HG03060 (cell line): ENCODE measurements at regions not wholly inside any gene's neighbourhood (a gene's known extent, or its start where the extent isn't known, plus 50 kb on each side); places are given as distances from the start of the nearest gene placed in this dataset.
"Not testable (repeated sequence)": the region's sequence is repeated elsewhere in the genome, so short reads cannot be mapped to it uniquely, and the experiment has no call there.

Source experiments
- ATAC-seq: cut with Tn5 transposase; IDR thresholded peaks from one replicate; pipeline ENCODE4 v1.9.1; 2021; ENCODE audit warnings: low read depth, moderate number of reproducible peaks; ENCODE audit not compliant: unreplicated experiment

DNA sequence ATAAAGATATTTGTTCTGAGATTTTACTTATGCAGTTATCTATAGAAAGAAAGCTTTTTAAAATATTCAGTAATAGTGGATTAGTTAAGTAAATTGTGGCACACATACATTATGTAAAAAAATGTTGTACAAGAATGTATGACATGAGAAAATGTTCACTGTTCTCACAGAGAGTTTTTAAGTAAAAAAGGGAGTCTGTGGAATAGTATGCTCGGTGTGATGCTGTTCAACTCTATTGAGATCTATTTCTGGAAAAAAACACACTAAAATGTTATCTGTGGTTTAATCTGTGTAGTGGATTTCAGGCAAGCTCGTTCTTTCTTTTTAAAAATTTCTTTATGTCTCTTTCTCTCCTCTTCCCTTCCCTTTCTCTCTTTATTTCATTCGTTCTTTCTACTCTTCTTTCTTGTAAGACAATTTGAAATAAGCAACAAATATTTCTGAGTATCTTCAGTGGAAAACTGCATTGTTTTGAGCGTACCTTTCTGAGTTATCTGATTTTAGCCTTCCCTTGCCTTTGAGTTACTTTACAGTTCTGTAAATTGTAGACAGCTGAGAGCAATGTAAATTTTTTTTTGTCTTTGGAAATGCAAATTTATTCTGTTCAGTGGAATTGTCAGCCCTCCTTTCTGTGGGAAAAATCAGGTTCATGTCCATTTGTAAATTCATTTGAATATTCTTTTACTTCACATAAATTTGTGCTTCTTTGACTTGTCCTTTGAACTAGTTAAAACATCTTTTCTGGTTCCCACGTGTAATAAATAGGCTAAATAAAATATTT, 229.0 kb upstream of the NOX3 start:
- ATAC-seq: no peak

DNA sequence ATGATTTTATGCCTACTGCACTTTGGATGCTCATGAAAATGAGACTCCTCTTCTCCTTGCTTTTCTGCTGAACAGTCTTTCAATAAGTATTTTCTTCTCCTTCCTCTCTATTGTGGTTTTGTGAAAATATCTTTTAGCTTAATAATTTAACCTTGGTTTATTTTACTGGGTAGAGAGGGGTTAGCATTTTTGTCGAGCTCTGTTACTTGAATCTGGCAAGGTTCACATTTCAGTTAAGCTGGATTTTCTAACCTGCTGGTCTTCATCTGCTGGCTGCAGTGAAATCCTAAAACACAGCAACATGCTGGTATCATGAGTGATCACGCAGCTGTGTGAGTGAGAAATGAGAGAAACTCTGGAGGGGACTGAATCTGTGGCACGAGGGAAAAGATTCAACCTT, 222.7 kb upstream of the NOX3 start:
- no peak for ATAC-seq

DNA sequence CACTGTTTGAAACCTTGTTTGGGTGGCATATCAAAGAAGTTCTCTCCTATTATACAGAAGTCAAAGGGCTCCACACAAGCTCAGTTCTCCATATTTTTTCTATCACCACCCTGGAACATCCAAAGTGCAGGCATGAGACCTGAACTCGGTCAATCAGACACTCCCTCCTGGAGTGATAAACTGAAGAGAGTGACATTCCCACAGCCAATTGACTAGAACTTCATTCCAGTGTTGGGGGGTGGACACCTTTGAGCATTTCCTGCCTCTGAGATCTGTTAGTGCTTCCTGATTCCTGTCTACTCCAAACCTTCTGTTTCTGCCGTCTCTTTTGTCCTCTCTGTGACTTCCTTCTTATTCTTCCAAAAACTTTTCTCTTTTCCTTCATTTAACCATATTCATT, 220.7 kb upstream of the NOX3 start:
- ATAC-seq: no peak

DNA sequence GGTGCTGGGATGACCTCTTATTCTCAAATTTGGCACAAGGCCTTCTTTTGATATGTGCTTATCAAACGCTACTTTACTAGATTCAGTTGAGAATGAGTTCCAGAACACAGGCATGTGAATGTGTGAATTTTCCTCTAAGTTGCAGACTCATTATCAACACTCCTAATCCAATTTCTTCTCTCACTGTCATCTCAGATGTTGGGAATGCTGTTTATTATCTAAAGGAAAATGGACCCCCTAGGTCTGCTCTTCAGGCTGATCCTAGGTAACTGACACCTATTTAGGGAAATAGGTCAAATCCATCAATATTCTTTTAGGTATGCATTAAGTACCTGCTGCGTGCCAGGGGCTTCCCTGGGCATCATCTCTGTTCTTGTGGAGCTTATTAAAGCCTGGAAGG, 215.0 kb upstream of the NOX3 start:
- ATAC-seq: no peak

DNA sequence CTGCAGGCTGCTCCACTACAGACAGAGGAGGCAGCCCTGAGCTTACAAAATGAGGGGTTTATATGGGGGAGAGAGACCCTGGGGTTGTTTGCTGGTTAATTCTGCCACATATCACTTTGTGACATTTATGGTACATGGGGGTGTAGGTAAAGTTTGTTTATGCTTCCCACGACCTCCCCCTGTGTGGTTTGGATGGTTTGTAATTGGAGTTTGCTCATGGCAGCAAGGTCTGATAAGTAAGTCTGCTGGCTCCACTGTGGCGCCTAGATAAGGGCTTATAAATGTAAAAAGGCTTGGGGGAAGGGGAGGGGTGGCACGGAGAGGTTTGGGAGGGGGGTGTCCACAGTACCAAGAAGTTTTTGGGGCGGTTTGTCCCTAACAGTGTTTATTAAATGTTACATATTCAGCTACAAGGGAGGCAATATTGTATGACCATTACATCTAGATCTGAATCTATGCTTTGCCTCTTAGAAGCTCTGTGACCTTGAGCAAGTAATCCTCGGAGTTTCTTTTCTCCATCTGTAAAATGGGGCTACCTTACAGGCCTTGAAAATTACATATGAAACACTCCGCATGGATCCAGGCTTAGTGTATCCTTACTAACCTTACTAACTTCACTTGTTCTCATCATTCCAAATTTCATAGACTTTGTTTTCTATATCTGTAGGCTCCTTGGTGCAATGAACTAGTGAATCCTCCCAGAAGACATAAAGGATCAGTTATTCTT, 204.8 kb upstream of the NOX3 start:
- no peak for ATAC-seq

DNA sequence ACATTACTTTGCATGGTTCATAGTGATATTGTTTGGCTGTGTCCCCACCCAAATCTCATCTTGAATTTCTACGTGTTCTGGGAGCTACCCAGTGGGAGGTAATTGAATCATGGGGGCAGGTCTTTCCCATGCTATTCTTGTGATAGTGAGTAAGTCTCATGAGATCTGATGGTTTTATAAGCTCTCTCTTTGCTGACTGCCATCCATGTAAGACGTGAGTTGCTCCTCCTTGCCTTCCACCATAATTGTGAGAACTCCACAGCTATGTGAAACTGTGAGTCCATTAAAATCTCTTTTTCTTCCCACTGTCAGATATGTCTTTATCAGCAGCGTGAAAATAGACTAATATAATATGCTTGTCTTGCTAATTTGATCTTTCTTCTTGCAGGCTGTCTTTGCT, 200.4 kb upstream of the NOX3 start:
- no peak for ATAC-seq

DNA sequence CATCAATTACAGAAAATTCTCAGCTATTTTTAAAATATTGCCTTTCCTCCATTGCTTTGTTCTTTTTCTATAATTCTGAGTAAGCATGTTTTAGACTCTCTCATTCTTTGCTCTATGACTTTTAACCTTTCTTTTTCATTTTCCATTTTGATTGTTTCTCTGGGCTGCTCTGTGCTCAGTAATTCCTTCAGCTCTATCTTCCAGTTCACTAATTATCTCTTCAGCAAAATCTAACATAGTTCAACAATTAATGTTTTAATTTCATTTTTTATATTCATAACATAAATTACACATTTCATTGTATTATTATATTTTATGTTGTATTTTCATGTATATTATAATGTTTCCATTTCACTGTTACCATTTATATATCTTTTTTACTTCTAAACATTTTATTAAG, 198.8 kb upstream of the NOX3 start:
- no peak for ATAC-seq

DNA sequence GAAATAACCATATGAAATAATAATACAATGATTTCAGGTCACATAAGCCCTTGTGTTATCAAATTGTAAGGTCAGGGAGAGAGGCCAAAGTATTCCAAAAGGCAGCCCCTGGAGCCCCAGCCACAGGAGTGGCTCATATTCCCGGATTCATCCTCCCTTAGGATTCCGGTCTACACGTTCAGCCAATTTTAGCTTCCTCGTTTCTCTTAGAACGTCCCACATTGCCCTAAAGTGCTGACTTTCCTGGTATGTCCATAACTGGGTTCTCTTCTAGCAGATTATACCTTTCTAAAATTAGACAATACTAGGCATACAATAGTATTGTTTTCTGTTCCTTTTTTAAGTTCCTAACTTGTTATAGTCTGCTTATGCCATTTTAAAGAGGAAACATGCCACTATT, 192.7 kb upstream of the NOX3 start:
- ATAC-seq: no peak

DNA sequence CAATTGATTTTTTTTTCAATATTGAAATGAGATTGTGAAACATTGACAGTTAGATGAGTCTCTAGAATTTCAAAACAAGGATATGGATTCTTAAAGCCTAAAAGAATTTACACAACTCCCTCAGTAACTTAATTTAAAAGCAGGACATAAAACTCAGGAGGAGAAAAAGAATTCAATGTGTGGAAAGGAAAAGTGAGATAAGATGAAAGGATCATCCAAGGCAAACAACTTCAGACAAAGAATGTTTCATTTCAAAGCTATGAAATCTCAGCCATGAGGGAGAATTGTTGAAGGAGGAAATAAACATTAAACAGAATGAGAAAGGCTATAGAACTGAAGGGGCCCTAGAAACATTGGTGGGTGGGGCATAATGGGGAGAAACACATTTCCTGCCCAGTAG, 191.7 kb upstream of the NOX3 start:
- no peak for ATAC-seq

DNA sequence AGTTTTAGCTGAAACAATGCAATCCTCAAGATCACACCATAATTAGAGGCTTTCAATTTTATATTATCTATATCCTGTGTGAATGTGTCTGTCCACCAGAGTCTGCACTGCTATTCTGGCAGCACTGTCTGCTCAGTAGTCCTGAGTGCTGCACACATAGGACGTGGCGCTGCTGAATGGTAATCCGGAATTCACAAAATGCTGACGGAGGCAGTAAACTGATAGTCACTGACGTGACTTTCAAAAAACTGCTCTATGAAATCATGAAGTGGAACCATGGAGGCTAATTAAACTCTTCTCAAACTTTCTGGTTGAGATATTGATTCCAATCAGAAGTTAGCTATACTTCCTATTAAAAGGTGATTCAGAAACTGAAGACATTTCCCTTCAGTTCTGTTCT, 190.8 kb upstream of the NOX3 start:
- no peak for ATAC-seq

DNA sequence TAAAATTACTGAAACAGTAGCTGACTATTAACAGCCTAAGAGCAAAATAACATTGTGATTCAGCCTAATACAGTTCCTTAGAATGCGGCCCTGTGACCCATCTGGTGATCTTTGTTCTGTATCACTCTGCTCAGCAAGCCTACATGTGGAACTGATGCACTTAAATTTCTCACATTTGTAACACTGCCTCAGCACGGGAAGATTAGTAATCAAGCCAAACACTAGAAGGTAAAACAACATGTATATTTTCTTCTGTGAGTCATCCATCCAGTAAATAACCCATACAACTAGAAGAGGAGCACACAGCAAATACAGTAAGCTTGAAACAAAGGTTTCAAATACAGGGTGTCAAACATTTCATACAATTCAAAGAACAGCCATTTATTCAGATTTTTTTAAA, 189.7 kb upstream of the NOX3 start:
- no peak for ATAC-seq

DNA sequence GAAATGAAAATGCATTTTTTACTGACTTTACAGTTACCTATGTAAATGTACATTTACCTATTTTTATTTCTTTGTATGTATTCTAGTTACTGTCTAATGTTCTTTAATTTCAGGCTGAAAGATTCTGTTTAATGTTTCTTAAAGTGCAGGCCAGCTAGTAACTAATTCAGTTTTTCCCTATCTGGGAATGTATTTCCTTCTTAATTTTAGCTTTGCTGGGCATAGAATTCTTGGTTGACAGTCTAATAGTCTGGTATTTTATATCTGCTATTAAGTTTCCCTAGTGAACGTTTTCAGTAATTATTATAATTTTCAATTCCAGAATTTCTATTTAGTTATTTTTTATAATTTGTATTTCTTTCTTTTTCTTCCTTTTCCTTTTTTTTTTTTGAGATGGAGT, 186.0 kb upstream of the NOX3 start:
- ATAC-seq: no peak

DNA sequence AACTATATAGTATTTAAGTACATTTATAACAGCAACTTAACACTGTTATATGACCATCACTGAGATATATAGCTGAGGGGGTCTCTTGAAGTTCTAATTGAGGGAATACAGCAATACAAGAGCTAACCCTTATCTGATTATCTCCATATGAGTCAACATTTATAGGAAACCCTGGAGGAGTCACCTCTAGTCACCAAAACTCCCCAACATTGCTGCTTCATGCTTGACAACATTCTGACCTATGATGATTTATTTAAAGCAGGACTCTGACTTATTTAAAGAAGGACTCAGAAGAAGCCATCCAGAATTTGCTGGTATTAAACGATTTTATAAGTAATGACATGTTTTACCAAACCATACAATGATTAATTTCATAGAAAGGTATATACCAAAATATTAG, 182.6 kb upstream of the NOX3 start:
- ATAC-seq: no peak

DNA sequence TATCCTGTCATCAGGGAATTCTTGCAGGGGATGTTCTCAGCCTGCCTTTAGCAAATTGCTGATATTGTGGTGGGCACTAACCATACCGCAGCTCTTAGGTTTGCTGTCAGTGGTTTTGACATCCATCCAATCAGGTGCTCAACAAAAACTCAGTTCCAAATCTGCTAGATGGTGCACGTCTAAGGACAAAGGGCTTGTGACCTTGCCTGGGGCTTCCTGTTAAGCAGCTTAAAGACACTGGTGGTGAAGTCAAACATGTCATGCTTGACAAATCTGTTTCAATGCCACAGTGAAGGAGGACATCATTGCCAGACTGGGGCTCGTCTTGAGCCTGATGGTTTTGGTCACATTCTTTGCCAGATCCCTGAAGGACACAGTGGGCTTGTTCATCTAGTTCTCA, 179.8 kb upstream of the NOX3 start:
- no peak for ATAC-seq

DNA sequence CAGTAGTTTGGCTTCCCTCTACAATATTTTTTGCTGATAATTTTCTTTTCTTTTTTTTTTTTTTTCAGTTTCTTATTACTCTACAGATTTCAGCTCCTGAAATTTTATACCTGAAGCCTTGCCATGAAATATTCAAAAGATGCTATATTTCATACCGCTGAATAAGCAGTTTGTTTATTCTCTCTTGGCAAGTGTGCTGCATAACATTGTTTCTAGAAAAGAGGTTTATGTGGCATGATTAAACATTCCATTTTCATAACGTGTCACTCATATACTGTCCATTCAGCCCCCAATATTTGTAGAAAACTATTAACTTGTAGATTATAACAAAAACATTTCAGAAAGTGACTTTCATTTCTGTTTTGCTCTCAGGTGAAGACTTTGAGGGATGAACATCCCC, 174.4 kb upstream of the NOX3 start:
- ATAC-seq: no peak

DNA sequence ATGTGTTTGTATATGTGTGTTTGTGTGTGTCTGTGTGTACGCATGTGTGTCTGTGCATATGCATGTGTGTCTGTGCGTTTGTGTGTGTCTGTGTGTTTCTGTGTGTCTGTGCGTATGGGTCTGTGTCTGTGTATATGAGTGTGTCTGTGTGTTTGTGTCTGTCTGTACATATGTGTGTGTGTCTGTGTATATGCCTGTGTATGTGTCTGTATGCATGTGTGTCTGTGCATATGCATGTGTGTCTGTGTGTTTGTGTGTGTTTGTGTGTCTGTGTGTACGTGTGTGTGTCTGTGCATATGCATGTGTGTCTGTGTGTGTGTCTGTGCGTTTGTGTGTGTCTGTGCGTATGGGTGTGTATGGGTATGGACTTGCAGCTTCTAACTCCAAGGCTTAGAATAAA, 174.0 kb upstream of the NOX3 start:
- ATAC-seq: no peak

DNA sequence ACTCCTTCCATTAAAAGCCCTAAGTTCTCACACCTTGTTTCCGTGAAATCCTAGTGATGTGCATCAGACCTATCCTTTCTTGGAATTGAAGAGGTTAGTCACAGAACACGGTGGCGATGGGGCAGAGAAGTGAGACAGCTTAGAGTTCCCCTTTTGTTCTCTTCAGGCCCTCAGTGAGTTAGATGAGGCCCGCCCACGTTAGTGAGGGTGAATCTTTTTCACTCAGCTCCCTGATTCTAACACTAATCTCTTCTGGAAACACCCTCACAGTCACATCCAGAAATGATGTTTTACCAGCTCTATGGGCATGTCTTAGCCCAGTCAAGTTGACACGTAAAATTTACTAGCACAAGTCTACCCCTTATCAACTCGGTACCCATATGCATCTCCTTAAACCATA, 172.7 kb upstream of the NOX3 start:
- peak; percentile 77 for ATAC-seq

DNA sequence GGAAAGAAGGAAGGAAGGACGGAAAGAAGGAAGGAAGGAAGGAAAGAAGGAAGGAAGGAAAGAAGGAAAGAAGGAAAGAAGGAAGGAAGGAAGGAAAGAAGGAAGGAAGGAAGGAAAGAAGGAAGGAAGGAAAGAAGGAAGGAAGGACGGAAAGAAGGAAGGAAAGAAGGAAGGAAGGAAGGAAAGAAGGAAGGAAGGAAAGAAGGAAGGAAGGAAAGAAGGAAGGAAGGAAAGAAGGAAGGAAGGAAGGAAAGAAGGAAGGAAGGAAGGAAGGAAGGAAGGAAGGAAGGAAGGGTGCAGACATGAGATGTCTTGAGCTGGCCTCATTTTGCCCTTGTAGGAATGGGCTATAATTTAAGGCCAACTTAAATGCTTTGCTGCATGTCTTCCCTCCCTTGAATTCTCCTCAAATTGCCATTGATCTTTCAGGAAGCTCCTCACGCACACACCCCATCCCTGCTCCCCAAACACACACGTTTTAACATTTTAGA, 172.1 kb upstream of the NOX3 start:
- ATAC-seq: not testable (repeated sequence)

DNA sequence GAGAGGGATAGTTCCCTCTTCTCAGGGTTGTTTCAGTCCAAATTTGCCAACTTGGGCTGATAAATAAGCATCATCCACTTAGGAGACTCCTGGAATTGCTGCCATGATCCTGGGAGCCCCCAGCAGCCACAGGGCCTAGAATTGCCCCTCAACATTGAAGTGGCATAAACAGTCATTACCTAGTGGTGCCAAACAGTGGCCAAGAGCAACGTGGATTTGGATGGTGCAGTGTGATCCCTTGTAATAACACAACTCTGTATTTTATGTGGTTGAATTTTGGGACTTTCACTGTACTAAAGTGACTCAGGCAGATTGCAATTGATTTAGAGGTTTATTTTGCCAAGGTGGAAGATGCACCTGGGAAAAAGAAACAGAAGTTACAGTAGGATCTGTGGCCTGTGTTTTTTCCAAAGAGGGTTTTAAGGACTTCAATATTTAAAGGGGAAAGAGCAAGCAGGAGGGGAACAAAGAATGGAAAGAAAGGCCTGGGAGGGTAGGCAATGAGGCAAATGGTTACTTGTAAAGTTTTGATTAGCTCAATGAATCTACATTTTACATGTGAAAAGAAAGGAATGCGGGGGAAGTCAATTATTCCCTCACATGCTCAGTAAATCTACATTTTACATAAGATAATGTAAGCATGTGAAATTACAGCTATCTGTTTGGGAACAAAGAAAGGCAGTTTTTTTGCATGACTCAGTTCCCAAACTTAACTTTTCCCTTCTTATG, 168.0 kb upstream of the NOX3 start:
- no peak for ATAC-seq

DNA sequence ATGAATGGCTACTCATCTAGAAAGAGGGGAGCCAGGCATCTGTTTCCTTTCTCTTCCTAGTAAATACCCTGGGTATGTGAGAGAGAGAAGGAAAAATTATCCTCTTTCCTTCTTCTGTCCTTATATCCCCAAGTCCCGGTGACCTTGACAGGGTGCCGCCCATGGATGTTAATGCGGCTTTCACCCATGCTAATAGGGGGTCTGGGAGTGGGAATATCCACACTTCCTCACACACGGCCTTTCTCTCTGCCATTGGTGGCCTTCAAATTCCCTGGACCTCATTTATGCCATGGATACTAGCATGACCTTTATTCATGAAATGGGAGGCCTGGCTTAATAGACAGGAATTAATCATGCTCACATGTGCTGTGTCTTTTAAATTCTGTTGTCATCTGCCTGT, 159.0 kb upstream of the NOX3 start:
- ATAC-seq: no peak

DNA sequence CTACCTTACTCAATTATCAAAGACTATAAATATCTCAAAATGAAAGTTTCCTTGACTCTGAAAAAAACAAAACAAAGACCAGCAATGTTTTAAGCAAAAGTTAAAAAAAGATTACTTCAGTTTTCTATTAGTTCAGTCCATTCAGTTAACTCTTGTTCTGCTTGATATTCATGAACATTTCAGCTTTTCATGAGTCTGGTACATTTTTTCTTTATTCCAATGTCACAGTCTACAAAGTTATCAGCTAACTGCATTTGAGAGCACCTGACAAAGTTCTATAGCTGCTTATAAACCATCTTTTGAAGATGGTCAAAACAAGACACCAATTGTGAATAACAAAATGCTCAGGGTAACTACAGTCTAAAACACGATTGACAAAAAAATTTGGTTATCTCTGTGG, 156.1 kb upstream of the NOX3 start:
- ATAC-seq: no peak

DNA sequence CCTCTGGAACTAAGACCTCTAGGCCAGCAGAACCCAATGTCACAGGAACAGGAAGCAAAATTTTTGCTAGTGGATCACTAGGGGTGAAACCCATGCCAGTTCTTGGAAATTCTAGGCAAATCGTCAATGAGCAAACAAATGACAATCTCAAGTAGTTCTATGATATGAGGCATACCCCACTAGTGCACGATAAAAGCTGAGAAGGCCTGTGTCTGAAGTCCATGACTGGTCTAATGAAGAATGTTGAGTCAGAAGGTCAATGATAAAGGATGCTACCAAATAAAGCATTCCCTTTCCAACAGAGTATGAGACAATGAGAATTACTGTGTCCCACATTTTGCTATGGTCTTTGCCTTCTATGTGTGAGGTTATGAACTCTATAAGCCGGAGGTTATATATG, 149.4 kb upstream of the NOX3 start:
- ATAC-seq: no peak
